ENCODE measurements at regions not wholly inside any gene's neighbourhood (a gene's known extent, or its start where the extent isn't known, plus 50 kb on each side); places are given as distances from the start of the nearest gene placed in this dataset.

GRCh38 chr2:39902103-39902502 is 123.0 kb upstream of the THUMPD2 start:
- no peak for TF ChIP-seq TAF1 (IDR thresholded peaks at IDR 0.05; ENCODE audit: borderline replicate concordance, insufficient read depth, low read length)
- no peak for TF ChIP-seq FOXP2 (optimal IDR thresholded peaks at IDR 0.05; ENCODE audit: borderline replicate concordance, extremely low read depth, extremely low read length, insufficient read depth)
- TF ChIP-seq POLR2AphosphoS5 (IDR thresholded peaks at IDR 0.05; ENCODE audit: low read depth, low read length) = no peak
- TF ChIP-seq REST (IDR thresholded peaks at IDR 0.05; ENCODE audit: insufficient read depth in 1 of 2, low read depth in 2 of 2, low read length in 2 of 2) = no peak
- no peak for TF ChIP-seq SIN3A (IDR thresholded peaks at IDR 0.05; ENCODE audit: borderline replicate concordance, insufficient read depth, low read length)

- TF ChIP-seq REST (IDR thresholded peaks at IDR 0.05; ENCODE audit: insufficient read depth in 1 of 2, low read depth in 2 of 2, low read length in 2 of 2) = no peak
- TF ChIP-seq TAF1 (IDR thresholded peaks at IDR 0.05; ENCODE audit: borderline replicate concordance, insufficient read depth, low read length) = no peak
- no peak for TF ChIP-seq POLR2AphosphoS5 (IDR thresholded peaks at IDR 0.05; ENCODE audit: low read depth, low read length)
- TF ChIP-seq FOXP2 (optimal IDR thresholded peaks at IDR 0.05; ENCODE audit: borderline replicate concordance, extremely low read depth, extremely low read length, insufficient read depth) = no peak
- no peak for TF ChIP-seq SIN3A (IDR thresholded peaks at IDR 0.05; ENCODE audit: borderline replicate concordance, insufficient read depth, low read length)
Observed at GRCh38 chr2:39898934-39899333, 119.9 kb upstream of the THUMPD2 start.

- TF ChIP-seq FOXP2 (optimal IDR thresholded peaks at IDR 0.05; ENCODE audit: borderline replicate concordance, extremely low read depth, extremely low read length, insufficient read depth) (no peak), TAF1 (IDR thresholded peaks at IDR 0.05; ENCODE audit: borderline replicate concordance, insufficient read depth, low read length) (no peak), SIN3A (IDR thresholded peaks at IDR 0.05; ENCODE audit: borderline replicate concordance, insufficient read depth, low read length) (no peak), POLR2AphosphoS5 (IDR thresholded peaks at IDR 0.05; ENCODE audit: low read depth, low read length) (no peak), REST (IDR thresholded peaks at IDR 0.05; ENCODE audit: insufficient read depth in 1 of 2, low read depth in 2 of 2, low read length in 2 of 2) (no peak)
Observed at GRCh38 chr2:39897273-39897672, 118.2 kb upstream of the THUMPD2 start.

GRCh38 chr2:39894082-39894481 is 115.0 kb upstream of the THUMPD2 start:
- TF ChIP-seq TAF1 (IDR thresholded peaks at IDR 0.05; ENCODE audit: borderline replicate concordance, insufficient read depth, low read length) (no peak), POLR2AphosphoS5 (IDR thresholded peaks at IDR 0.05; ENCODE audit: low read depth, low read length) (no peak), SIN3A (IDR thresholded peaks at IDR 0.05; ENCODE audit: borderline replicate concordance, insufficient read depth, low read length) (no peak), FOXP2 (optimal IDR thresholded peaks at IDR 0.05; ENCODE audit: borderline replicate concordance, extremely low read depth, extremely low read length, insufficient read depth) (no peak), REST (IDR thresholded peaks at IDR 0.05; ENCODE audit: insufficient read depth in 1 of 2, low read depth in 2 of 2, low read length in 2 of 2) (no peak)

- TF ChIP-seq SIN3A (IDR thresholded peaks at IDR 0.05; ENCODE audit: borderline replicate concordance, insufficient read depth, low read length) = no peak
- no peak for TF ChIP-seq TAF1 (IDR thresholded peaks at IDR 0.05; ENCODE audit: borderline replicate concordance, insufficient read depth, low read length)
- no peak for TF ChIP-seq FOXP2 (optimal IDR thresholded peaks at IDR 0.05; ENCODE audit: borderline replicate concordance, extremely low read depth, extremely low read length, insufficient read depth)
Observed at GRCh38 chr2:39893616-39894015, 114.6 kb upstream of the THUMPD2 start.
